ENCODE measurements at regions not wholly inside any gene's neighbourhood (a gene's known extent, or its start where the extent isn't known, plus 50 kb on each side); places are given as distances from the start of the nearest gene placed in this dataset.

- peak overlapping the region; percentile 78 for H3K27ac Mint-ChIP-seq (ENCODE audit: unreplicated experiment)
- no peak for TF ChIP-seq CTCF (IDR thresholded peaks at IDR 0.05)
- H3K4me1 Mint-ChIP-seq (ENCODE audit: unreplicated experiment) = peaks cover 31% of the 10 kb centered on the region
- no peak overlapping the region for H3K4me3 Mint-ChIP-seq (ENCODE audit: unreplicated experiment)
- DNase-seq (ENCODE audit: extremely low spot score, unreplicated experiment) = no peak
- no peaks in the 10 kb centered on the region for H3K9me3 Mint-ChIP-seq (ENCODE audit: unreplicated experiment)
- H3K27me3 Mint-ChIP-seq (ENCODE audit: unreplicated experiment) = no peaks in the 10 kb centered on the region
- H3K36me3 Mint-ChIP-seq (ENCODE audit: unreplicated experiment) = no peaks in the 10 kb centered on the region
These were observed 191.2 kb upstream of the LNX1 start for GRCh38 chr4:53782458-53782845.

- Mint-ChIP-seq H3K4me1 (ENCODE audit: unreplicated experiment) (peaks cover 37% of the 10 kb centered on the region), H3K36me3 (ENCODE audit: unreplicated experiment) (no peaks in the 10 kb centered on the region), H3K27me3 (ENCODE audit: unreplicated experiment) (no peaks in the 10 kb centered on the region), H3K4me3 (ENCODE audit: unreplicated experiment) (no peak overlapping the region), H3K27ac (ENCODE audit: unreplicated experiment) (peak overlapping the region; percentile 78), H3K9me3 (ENCODE audit: unreplicated experiment) (no peaks in the 10 kb centered on the region)
- DNase-seq (ENCODE audit: extremely low spot score, unreplicated experiment) = no peak
- TF ChIP-seq CTCF (IDR thresholded peaks at IDR 0.05) = no peak
These were observed 190.6 kb upstream of the LNX1 start for GRCh38 chr4:53781629-53782457.

- Mint-ChIP-seq H3K27me3 (ENCODE audit: unreplicated experiment) (no peaks in the 10 kb centered on the region), H3K36me3 (ENCODE audit: unreplicated experiment) (no peaks in the 10 kb centered on the region), H3K4me1 (ENCODE audit: unreplicated experiment) (peaks cover 35% of the 10 kb centered on the region), H3K4me3 (ENCODE audit: unreplicated experiment) (no peak overlapping the region), H3K9me3 (ENCODE audit: unreplicated experiment) (no peaks in the 10 kb centered on the region), H3K27ac (ENCODE audit: unreplicated experiment) (no peak overlapping the region)
- no peak for DNase-seq (ENCODE audit: extremely low spot score, unreplicated experiment)
- TF ChIP-seq CTCF (IDR thresholded peaks at IDR 0.05) = no peak
These were observed 189.6 kb upstream of the LNX1 start for GRCh38 chr4:53780736-53781400.

GRCh38 chr4:53779025-53779424 lies 187.7 kb upstream of the LNX1 start:
- no peak overlapping the region for H3K4me3 Mint-ChIP-seq (ENCODE audit: unreplicated experiment)
- no peaks in the 10 kb centered on the region for H3K9me3 Mint-ChIP-seq (ENCODE audit: unreplicated experiment)
- no peak overlapping the region for H3K27ac Mint-ChIP-seq (ENCODE audit: unreplicated experiment)
- H3K36me3 Mint-ChIP-seq (ENCODE audit: unreplicated experiment) = no peaks in the 10 kb centered on the region
- no peaks in the 10 kb centered on the region for H3K27me3 Mint-ChIP-seq (ENCODE audit: unreplicated experiment)
- no peak for DNase-seq (ENCODE audit: extremely low spot score, unreplicated experiment)
- peaks cover 35% of the 10 kb centered on the region for H3K4me1 Mint-ChIP-seq (ENCODE audit: unreplicated experiment)
- no peak for TF ChIP-seq CTCF (IDR thresholded peaks at IDR 0.05)

GRCh38 chr4:53778155-53778554 lies 186.9 kb upstream of the LNX1 start:
- H3K9me3 Mint-ChIP-seq (ENCODE audit: unreplicated experiment) = no peaks in the 10 kb centered on the region
- TF ChIP-seq CTCF (IDR thresholded peaks at IDR 0.05) = no peak
- H3K27ac Mint-ChIP-seq (ENCODE audit: unreplicated experiment) = no peak overlapping the region
- no peaks in the 10 kb centered on the region for H3K36me3 Mint-ChIP-seq (ENCODE audit: unreplicated experiment)
- no peak overlapping the region for H3K4me3 Mint-ChIP-seq (ENCODE audit: unreplicated experiment)
- DNase-seq (ENCODE audit: extremely low spot score, unreplicated experiment) = no peak
- no peaks in the 10 kb centered on the region for H3K27me3 Mint-ChIP-seq (ENCODE audit: unreplicated experiment)
- H3K4me1 Mint-ChIP-seq (ENCODE audit: unreplicated experiment) = peaks cover 35% of the 10 kb centered on the region
